HG02588 (cell line): ENCODE measurements at regions not wholly inside any gene's neighbourhood (a gene's known extent, or its start where the extent isn't known, plus 50 kb on each side); places are given as distances from the start of the nearest gene placed in this dataset.

Experiments used
- ATAC-seq: cut with Tn5 transposase; IDR thresholded peaks from one replicate; pipeline ENCODE4 v1.9.1; 2021; ENCODE audit warnings: mild to moderate bottlenecking, moderate library complexity; ENCODE audit not compliant: unreplicated experiment

DNA sequence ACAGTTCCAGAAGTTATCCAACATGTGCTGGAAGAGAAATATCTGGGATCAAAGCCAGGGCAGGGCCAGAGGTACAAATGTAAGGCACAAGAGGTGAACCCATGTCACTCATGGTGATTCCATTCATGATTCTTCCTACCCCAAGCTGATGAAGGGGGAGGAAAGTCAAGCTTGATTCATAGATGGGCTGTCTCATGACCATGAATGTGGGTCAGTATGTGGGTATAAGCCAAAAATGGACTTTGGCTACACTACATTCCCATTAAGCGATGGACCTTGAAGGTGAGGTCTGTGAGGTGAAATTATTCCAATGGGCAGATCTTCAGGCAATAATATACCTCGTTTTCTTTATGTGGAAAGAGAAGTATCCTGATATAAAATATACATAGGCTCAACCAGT lies 217.1 kb downstream of the BTG1 start:
- ATAC-seq, result no peak

DNA sequence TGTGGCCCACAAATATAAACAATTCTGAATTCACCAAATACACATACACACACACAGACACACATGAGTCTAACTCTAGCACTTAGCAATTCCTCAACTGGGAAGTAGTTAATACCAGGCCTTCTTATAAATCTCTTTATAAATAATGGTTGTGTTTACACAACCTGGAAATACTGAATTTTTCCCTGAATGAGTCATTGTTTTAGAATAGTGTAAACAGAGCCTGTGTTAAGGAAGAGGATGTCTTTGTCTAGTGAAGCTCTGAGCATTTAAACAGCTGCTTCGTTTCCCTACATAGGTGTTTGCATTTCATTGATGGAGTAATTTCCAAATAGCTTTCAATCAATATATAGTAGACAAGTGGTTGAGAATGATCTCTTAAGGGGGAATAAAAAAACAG lies 218.8 kb downstream of the BTG1 start:
- no peak for ATAC-seq

DNA sequence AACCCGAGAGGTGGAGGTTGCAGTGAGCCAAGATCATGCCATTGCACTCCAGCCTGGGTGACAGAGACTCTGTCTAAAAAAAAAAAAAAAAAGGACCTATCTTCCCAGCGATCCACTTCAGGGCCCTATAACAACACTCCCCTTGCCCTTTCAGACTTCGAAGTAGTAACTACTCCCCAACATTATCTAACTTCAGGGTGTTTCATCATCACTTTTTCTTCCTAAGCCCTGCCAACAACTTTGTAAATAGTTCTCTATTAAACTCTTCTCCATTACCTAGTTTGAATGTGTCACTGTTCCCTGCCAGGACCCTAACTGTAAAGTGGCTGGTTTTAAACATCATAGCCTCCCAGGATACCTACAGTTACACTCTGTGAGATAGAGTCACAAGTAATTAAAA lies 220.8 kb downstream of the BTG1 start:
- no peak for ATAC-seq

DNA sequence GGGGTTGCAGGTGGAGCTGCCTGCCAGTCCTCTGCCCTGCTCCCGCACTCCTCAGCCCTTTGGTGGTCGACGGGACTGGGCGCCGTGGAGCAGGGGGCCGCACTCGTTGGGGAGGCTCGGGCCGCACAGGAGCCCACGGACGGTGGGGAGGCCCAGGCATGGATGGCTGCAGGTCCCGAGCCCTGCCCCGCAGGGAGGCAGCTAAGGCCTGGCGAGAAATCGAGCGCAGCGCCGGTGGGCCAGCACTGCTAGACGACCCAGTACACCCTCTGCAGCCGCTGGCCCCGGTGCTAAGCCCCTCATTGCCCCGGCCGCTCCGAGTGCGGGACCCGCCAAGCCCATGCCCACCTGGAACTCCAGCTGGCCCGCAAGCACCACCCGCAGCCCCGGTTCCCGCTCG lies 221.8 kb downstream of the BTG1 start:
- no peak for ATAC-seq

DNA sequence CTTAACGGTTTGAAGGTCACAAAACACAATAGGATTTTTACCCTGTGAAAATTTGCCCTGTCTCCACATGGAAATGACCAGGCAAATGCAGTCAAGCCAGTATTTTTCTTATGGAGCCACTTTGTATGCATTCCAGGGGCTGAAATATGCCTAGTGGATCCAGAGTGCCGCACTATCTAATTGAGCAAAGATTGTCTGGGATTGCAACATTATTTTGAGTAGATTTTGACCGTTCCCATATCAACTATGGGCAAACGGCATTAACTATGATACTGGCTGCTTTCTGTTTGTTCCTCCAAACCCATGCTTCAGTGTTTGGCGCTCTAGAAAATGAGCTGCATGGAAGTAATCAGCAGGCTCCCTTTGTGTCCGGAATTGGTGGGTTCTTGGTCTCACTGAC lies 223.0 kb downstream of the BTG1 start:
- ATAC-seq, result no peak

DNA sequence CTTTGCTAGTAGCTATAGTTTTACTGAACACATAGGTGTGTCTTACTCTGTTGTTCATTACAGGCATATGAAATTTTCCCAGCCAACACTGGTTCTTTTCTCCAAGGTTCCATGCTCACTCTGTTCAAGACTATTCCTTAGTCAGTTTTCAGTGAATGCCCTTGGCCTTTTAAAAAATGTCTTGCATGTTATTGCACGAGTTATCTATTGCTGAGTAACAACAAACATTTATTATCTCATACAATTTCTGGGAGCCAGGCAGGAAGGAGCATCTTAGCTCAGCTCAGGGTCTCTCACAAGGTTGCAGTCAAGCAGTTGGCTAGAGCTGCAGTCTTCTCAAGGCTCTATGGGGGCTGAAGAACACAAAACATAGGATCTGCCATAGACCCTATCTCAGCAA lies 223.5 kb downstream of the BTG1 start:
- ATAC-seq, result no peak

DNA sequence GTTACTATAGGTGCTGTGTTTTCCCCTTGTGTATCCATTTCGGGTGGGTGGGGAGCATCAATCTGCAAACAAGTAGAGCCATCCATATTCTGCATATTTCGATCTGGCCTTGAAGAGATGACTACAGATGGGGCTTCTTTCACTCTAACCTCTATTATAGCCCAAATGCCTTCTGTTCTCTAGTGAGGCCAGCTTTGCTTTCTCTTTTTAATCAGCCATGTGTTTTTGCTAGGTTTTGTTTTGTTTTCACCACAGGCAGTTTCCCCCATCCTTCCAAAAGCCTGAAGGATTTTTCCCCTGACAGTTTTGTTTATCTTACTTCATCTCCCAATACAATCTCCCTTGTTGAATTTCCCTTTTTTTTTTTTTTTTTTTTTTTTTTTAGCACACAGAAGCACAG lies 224.1 kb downstream of the BTG1 start:
- no peak for ATAC-seq

DNA sequence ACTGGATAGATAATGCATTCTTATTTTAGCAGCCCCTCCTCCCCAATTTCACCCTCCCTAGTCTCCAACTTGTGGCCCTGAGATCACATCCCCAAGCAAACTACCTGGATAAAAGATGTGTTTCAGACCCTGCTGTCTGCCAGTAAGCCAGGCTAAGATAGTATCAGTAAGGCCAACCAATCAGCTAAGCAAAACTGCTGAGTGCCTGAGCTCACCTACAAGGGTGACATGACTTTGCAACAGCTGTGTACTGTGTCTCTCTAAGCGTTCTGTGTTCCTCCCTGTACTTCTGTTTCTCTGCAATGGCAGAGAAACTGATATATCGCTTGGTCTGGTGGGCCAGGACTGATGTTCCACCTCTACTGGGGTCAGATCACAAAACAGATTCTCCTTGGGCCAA lies 224.9 kb downstream of the BTG1 start:
- ATAC-seq, result no peak

DNA sequence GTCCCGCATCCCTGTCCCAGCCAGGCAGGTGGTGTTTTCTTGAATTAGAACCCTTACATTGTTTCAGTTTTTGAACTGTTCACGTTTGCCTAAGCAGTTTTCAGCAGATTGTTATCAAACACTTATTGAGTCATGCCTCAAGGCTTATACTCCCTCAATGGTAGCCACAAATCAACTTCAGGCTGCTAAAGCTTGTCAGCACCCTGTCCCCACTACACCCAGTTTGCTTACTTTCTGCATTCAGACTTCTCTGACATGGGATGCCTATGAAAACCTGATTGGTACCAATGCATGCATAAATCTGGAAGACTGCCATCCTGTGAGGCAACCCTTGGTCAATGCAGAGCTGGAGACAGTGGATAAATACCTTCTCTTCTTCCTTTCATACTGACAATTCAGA lies 225.4 kb downstream of the BTG1 start:
- no peak for ATAC-seq

DNA sequence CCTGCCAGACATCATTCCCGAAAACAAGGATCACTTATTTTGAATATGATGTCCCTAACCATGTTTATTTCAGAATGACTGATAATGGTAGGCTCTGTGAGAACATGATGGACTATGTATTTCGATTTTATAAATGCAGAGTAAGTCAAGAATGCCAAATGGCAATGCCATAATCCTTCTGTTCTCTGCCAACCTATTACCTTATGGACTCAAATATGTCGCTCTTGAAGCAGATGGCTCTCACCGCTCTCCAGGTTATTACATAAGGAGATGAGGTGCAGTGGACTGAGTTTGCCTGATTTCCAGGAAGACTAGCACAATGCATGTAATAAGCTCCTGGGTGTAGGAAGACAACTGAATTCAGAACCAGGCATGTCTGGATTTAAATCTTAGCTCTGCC lies 227.2 kb downstream of the BTG1 start:
- no peak for ATAC-seq

DNA sequence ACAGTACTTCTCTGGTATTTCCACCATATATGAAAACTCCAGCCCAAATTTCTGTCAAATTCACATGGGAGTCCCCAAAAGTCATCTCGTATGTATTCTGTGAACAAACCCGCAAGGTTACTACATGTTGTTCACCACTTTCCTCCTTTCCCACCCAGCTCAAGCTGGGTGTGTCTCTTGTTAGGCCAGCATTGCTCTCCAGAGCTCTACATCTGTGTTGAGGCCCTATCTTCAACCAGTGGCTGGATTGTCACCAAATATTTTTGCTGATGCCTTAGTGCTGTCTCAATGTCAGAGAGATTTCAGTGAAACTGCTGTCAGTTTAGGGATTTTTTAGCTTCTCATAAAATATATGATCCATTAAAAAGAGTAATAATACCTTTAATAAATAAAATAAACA lies 230.9 kb downstream of the BTG1 start:
- ATAC-seq, result no peak

DNA sequence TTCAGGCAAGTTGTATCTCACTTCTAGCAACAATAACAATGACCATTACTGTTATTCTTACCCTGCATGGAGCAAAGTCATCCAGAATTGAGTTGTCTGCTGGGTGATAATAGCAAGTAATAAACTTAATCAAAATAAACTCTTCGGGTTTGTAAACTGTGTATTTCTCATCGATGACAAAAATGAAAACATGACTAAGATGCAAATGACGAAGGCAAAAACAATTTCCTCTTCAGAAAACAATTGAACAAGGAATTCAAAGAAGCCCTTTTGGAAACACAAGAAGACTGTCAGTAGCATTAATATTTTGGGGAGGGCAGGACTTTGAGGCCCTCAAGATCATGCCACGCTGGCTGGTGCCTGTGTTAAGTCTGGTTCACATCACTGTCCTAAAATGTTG lies 232.0 kb downstream of the BTG1 start:
- no peak for ATAC-seq

DNA sequence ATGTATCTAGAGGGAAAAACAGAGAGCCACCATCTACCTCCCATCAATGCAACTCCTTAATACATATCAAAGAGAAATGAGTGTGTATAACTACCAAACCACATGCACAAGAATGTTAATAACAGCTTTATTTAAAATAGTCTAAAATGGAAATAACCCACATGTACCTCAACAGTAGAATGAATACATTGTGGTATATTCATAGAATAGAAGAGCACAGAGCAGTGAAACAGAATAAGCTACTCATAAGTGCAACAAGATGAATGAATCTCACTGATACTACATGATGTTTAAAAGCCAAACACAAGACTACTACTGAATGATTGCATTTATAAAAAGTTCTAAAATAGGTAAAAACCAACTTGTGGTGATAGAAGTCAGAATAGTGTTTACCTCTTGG lies 232.5 kb downstream of the BTG1 start:
- no peak for ATAC-seq

DNA sequence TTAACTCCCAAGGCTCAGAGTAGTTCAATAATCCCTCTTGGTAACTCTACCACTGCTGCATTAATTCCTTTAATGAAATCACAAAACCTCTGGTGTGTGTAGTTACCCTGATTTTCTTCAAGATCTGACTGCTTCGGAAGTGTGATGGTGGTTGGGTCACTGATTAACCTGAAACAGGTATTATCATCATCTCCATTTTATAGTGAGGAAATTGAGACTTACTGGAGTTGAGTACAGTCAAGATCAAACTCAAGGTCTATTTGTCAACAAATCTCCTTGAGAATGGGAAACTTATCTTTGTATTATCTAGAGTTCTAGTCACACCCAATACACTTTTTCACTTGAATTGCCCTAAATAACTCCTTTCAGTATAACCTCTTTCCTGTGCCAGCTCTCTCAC lies 233.5 kb downstream of the BTG1 start:
- no peak for ATAC-seq

DNA sequence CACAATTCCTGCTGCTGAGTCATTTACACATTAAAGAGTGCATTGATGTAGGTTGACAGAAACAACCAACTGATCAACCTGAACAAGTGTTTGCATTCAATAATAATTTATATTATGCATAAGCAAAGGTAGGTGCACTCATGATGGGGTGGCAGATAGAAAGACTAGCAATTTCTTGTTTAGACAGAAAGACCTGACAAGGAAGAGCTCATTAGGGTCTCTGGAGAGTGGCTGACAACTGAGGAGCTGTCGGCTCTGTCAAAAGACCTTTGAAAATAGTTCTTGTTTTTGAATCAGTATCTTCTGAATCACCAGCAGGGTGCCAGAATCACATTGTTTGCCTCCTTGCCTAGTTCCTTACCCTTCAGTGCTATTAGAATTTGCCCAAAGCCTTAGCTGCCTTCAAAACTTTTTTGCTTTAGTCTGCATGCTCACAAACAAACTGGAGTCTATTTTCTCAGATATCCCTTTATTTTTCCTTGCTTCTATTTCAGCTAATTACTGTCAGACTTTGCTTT lies 234.7 kb downstream of the BTG1 start:
- ATAC-seq, result no peak

DNA sequence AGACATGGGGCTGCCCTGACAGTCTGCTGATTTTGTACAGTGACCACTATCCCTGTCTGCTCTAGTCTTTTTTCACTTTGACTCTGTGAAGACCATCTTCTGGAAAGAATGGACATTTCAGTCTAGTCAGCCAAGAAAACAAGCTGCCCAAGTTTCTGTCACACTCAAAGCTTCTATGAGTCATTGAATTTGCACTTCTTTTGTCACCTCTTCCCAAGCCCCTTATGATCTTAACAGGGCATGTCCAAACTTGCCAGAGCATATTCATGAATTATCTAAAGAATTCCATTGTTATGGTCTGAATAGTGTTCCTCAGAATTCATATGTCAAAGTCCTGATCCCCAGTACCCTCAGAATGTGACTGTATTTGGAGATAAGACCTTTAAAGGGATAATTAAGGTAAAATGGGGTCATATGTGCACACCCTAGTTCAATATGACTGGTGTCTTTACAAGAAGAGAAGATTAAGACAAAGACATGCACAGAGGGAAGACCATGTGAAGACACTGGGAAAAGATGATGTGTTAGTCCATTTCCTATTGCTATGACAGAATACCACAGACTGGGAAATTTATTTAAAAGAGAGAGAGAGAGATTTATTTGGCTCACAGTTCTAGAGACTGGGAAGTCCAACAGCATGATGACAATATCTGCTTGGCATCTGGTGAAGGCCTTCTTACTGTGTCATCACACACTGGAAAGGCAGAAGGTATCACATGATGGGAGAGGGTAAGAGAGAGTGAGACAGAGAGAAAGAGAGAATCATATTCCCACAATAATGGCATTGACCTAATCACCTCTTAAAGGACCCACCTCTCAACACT lies 242.6 kb downstream of the BTG1 start:
- ATAC-seq, result no peak

DNA sequence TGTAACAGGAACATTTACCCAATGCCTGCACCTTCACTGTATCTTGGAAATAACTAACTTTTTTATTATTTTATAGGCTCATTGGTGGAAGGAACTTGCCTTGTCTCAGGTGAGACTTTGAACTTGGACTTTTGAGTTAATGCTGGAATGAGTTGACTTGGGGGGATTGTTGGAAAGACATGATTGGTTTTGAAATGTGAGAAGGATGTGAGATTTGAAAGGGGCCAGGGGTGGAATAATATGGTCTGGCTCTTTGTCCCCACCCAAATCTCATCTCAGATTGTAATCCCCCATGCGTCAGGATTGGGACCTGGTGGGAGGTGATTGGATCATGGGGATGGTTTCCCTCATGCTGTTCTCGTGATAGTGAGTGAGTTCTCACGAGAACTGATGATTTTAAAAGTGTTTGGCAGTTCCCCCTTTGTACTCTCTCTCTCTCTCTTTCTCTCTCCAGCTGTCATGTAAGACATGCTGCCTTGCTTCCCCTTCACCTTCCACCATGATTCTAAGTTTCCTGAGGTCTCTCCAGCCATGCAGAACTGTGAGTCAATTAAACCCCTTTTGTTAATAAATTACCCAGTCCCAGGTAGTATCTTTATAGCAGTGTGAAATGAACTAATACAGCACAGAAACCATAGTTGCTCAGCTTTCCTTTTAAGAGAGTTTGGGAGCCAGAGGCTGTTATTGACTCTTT lies 244.1 kb downstream of the BTG1 start:
- ATAC-seq, result no peak

DNA sequence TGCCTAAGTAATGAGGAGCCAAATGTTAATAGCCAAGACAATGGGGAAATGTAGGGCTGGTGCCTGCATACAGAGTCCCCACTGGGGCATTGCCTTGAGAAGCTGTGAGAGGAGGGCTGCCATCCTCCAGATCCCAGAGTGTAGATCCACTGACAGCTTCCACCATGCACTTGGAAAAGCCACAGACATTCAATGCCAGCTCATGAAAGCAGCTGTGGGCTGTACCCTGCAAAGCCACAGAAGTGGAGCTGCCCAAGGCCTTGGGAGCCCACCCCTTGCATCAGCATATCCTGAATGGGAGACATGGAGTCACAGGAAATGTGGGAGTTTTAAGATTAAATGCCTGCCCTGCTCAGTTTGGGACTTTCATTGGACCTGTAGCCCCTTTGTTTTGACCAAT lies 244.7 kb downstream of the BTG1 start:
- ATAC-seq, result no peak

DNA sequence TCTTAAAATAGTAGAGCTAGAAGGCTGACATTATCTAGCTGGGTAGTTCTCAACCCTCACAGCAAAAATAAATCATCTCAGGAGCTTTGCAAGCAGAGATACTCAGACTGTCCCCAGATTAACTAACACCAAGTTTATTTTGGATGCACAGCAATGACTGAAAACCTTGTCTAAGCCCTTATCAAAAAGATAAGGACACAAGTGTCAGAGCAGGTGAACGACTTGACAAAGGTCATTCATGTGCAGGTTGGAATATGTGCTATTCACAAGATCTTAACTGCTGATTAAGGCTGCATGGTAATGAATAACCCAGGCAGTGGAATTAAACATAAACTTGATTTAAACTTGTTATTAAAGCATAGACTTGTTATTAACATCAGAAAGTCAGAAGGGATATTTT lies 246.6 kb downstream of the BTG1 start:
- ATAC-seq, result no peak

DNA sequence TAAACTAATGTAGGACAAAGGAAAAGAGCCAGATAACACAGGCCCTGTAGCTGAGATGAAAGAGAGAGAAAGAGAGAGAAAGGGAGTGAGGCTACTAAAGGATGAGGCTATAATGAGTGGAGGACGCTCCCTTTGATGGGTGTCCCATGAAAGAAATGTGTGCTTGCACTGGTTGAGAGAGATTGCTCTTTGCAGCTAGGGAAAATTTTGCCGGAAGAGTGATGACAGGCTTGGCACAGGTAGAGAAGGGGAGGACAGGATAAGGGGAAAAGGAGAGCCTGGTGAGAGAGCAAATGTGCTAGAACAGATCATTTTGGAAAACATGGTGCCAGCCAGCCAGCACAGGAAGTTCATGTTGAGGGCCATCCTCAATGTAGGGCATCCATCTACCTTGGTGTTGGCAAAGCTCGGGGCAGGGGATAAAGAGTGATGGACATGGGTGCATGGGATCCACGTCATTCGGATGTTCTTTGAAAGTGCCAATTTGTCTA lies 248.6 kb downstream of the BTG1 start:
- no peak for ATAC-seq

DNA sequence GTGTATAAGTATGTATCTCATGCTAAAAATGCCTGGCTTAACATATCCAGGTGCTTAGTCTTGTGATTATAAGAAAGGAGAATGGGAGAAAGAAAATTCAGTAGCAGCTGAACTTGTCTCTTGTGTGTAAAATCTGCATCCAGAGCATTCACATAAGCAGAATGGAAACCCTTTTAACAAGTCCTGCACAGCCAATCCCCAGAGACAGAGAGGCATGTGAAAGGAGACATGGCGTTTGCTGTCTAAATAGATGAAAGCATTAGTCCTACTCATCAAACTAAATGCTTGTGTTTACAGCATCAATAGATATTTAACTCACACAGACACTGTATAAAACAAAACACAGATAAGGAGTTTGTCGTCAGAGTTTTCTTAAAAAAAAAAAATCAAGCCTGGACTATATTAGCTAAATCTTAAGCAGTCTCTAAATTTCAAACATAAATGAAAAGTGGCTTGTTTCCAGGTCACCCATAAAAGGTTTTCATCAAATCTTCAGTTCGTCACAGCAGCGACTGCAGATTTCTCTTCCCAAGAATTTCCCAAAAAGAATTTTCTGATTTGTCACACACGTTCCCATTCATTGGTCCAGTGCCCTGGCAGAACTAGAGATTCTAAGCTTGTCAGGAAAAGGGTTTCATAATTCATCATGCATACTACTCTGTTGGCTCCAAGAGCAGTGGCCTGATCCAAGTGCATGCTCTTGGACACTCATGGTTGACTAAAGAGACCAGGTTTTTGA lies 249.2 kb downstream of the BTG1 start:
- no peak for ATAC-seq

DNA sequence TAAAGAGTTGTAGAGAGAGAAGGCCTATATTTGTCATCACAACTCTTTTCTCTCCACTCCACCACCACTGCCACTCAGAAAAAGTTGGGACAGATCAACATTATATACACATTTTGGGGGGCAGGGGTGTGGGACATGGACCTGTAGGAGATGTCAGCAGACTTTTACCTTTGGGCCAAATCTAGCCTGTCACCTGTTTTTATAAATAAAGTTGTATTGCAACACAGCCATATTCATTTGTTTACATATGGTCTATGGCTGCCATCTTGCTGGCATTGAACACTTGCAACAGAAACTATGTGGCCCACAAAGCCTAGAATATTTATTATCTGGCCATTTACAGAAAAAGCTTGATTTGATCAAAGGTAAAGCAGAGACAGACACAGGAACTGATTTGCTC lies 250.7 kb downstream of the BTG1 start:
- no peak for ATAC-seq
